Liver (tissue), 3 donors: ENCODE measurements at regions not wholly inside any gene's neighbourhood (a gene's known extent, or its start where the extent isn't known, plus 50 kb on each side); places are given as distances from the start of the nearest gene placed in this dataset.

Experiments used
- EGR1 ChIP-seq, 2 donors: IDR thresholded peaks; 2 replicates each; pipeline ENCODE4 v1.6.1; 2016 to 2018; ENCODE audit warnings: antibody characterized with exemption in 2 of 2, low read depth in 2 of 2
- FOXA1 ChIP-seq: IDR thresholded peaks from 2 replicates; pipeline ENCODE4 v1.6.1; 2016; ENCODE audit warnings: antibody characterized with exemption
- GABPA ChIP-seq, 2 donors: IDR thresholded peaks in 1 of 2; conservative IDR thresholded peaks in 1 of 2; 2 replicates each; pipeline ENCODE4 v1.6.1; 2016; ENCODE audit warnings: antibody characterized with exemption in 2 of 2, mild to moderate bottlenecking in 1 of 2, moderate library complexity in 1 of 2
- HNF4A ChIP-seq, 2 donors: conservative IDR thresholded peaks; 2 replicates each; pipeline ENCODE4 v1.6.1; 2016; ENCODE audit warnings: antibody characterized with exemption in 2 of 2, mild to moderate bottlenecking in 2 of 2
- HNF4G ChIP-seq: IDR thresholded peaks from 2 replicates; pipeline ENCODE4 v1.6.1; 2016; ENCODE audit warnings: antibody characterized with exemption
- JUND ChIP-seq, 2 donors: IDR thresholded peaks; 2 replicates each; pipeline ENCODE4 v1.6.1; 2016; ENCODE audit warnings: antibody characterized with exemption in 2 of 2
- RAD21 ChIP-seq, 2 donors: IDR thresholded peaks; 2 replicates each; pipeline ENCODE4 v1.6.1; 2016; ENCODE audit warnings: antibody characterized with exemption in 2 of 2, mild to moderate bottlenecking in 2 of 2
- SP1 ChIP-seq: IDR thresholded peaks from 2 replicates; pipeline ENCODE4 v1.6.1; 2018; ENCODE audit warnings: antibody characterized with exemption, mild to moderate bottlenecking
- TAF1 ChIP-seq: conservative IDR thresholded peaks from 2 replicates; pipeline ENCODE4 v1.6.1; 2016; ENCODE audit warnings: antibody characterized with exemption, mild to moderate bottlenecking
- YY1 ChIP-seq: IDR thresholded peaks from 2 replicates; pipeline ENCODE4 v1.6.1; 2016; ENCODE audit warnings: antibody characterized with exemption, mild to moderate bottlenecking
- TF ChIP-seq, protein P1 (sequence below): fragments of 150-350 bp; IDR thresholded peaks from 2 replicates; pipeline ENCODE4 v1.5.1; 2017; ENCODE audit warnings: improper control_type of control experiment, low read depth, low read length; ENCODE audit not compliant: missing input control
- TF ChIP-seq, protein P2 (sequence below): IDR thresholded peaks from 2 replicates; pipeline ENCODE4 v1.6.1; 2016; ENCODE audit warnings: antibody characterized with exemption
- TF ChIP-seq, protein P3 (sequence below): IDR thresholded peaks from 2 replicates; pipeline ENCODE4 v1.6.1; 2016; ENCODE audit warnings: antibody characterized with exemption
- TF ChIP-seq, protein P4 (sequence below): IDR thresholded peaks from 2 replicates; pipeline ENCODE4 v1.6.1; 2016; ENCODE audit warnings: antibody characterized with exemption
- donor health status: healthy.
- donor health status: healthy.

DNA sequence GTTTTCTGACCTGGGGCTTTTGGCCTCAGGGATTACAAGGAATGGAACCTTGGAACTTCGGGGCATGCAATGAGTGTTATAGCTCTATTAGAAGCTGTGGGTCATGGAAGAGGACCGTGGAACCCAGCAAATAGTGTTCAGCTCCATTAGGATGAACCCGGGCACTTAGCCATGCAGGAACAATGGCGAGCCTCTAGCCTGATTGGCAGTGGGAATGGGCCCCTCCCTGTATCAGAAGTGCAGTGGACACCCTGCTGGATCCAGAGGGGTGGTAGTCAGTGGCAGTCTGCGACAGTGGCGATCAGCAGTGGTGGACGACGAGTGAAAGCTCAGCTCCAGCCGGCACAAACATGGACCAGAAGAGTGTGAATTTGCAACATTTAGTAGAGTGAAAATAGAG lies 315.4 kb upstream of the TECRL start:
- TF ChIP-seq, protein P1, sequence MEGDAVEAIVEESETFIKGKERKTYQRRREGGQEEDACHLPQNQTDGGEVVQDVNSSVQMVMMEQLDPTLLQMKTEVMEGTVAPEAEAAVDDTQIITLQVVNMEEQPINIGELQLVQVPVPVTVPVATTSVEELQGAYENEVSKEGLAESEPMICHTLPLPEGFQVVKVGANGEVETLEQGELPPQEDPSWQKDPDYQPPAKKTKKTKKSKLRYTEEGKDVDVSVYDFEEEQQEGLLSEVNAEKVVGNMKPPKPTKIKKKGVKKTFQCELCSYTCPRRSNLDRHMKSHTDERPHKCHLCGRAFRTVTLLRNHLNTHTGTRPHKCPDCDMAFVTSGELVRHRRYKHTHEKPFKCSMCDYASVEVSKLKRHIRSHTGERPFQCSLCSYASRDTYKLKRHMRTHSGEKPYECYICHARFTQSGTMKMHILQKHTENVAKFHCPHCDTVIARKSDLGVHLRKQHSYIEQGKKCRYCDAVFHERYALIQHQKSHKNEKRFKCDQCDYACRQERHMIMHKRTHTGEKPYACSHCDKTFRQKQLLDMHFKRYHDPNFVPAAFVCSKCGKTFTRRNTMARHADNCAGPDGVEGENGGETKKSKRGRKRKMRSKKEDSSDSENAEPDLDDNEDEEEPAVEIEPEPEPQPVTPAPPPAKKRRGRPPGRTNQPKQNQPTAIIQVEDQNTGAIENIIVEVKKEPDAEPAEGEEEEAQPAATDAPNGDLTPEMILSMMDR: no peak
- TF ChIP-seq YY1 (no peak), TAF1 (no peak), GABPA (IDR thresholded peaks at IDR 0.05 in 1 of 2, conservative IDR thresholded peaks at IDR 0.05 in 1 of 2) (no peak), SP1 (no peak), EGR1 (IDR thresholded peaks at IDR 0.05; ENCODE audit: low read depth in 2 of 2) (no peak), HNF4G (no peak), RAD21 (IDR thresholded peaks at IDR 0.05) (no peak), JUND (IDR thresholded peaks at IDR 0.05) (no peak), FOXA1 (no peak), HNF4A (conservative IDR thresholded peaks at IDR 0.05) (no peak)
- TF ChIP-seq, protein P2, sequence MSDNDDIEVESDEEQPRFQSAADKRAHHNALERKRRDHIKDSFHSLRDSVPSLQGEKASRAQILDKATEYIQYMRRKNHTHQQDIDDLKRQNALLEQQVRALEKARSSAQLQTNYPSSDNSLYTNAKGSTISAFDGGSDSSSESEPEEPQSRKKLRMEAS: no peak
- TF ChIP-seq, protein P3, sequence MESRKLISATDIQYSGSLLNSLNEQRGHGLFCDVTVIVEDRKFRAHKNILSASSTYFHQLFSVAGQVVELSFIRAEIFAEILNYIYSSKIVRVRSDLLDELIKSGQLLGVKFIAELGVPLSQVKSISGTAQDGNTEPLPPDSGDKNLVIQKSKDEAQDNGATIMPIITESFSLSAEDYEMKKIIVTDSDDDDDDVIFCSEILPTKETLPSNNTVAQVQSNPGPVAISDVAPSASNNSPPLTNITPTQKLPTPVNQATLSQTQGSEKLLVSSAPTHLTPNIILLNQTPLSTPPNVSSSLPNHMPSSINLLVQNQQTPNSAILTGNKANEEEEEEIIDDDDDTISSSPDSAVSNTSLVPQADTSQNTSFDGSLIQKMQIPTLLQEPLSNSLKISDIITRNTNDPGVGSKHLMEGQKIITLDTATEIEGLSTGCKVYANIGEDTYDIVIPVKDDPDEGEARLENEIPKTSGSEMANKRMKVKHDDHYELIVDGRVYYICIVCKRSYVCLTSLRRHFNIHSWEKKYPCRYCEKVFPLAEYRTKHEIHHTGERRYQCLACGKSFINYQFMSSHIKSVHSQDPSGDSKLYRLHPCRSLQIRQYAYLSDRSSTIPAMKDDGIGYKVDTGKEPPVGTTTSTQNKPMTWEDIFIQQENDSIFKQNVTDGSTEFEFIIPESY: no peak
- TF ChIP-seq, protein P4, sequence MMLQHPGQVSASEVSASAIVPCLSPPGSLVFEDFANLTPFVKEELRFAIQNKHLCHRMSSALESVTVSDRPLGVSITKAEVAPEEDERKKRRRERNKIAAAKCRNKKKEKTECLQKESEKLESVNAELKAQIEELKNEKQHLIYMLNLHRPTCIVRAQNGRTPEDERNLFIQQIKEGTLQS: no peak
